NOMO-1 treated with dmso at 0.1 percent for 144 hours (cell line): ENCODE measurements at regions not wholly inside any gene's neighbourhood (a gene's known extent, or its start where the extent isn't known, plus 50 kb on each side); places are given as distances from the start of the nearest gene placed in this dataset.
"Not testable (repeated sequence)": the region's sequence is repeated elsewhere in the genome, so short reads cannot be mapped to it uniquely, and the experiment has no call there.

Source experiments
- DNase-seq: peaks from one replicate; lab custom pipeline; 2025; ENCODE audit not compliant: unreplicated experiment; lab: John Stamatoyannopoulos, UW

DNA sequence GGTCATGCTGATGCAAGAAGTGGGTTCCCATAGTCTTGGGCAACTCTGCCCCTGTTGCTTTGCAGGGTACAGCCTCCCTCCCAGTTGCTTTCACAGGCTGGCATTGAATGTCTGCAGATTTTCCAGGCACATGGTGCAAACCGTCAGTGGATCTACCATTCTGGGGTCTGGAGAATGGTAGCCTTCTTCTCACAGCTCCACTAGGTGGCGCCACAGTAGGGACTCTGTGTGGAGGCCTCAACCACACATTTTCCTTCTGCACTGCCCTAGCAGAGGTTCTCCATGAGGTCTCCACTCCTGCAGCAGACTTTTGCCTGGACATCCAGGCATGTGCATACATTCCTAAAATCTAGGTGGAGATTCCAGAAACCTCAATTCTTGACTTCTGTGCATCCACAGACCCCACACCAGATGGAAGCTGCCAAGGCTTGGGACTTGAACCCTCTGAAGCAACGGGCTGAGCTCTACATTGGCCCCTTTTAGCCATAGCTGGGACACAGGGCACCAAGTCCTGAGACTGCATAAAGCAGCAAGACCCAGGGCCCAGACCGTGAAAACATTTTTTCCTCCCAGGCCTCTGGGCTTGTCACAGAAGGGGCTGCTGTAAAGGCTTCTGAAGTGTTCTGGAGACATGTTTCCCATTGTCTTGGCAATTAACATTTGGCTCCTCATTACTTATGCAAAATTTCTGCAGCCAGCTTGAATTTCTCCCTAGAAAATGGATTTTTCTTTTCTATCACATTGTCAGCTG is 466.2 kb upstream of the PBX1 start:
- no peak for DNase-seq

DNA sequence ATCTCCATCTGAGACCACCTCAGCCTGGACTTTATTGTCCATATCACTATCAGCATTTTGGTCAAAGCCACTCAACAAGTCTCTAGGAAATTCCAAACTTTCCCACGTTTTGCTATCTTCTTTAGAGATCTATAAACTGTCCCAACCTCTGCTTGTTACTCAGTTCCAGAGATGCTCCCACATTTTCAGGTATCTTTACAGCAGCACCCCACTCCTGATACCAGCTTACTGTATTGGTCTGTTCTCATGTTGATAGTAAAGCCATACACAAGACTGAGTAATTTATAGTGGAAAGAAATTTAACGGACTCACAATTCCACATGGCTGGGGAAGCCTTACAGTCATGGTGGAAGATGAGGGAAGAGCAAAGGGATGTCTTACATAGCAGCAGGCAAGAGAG is 465.4 kb upstream of the PBX1 start:
- DNase-seq = no peak

GRCh38 chr1:164101802-164102201 is 457.2 kb upstream of the PBX1 start:
- no peak for DNase-seq

DNA sequence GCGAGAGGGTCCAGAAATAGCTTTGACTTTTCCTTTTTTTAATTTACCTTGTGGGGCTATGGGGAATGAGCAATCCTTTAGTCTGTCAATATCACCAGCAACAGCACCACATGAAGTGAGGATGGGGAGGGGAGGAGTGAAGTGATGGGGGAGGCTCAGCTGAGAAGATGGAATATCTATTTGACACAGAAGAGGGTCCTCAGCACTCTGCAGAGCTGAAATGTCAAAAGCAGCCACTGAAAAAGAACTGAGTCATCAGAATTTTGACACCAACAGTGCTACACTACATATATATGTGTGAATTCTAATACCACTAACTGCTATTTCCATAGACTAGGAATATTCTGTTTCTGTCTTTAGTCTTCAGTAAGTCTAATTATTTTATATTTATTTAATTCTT is 427.0 kb upstream of the PBX1 start:
- no peak for DNase-seq

GRCh38 chr1:164137273-164137925 is 421.6 kb upstream of the PBX1 start:
- no peak for DNase-seq

DNA sequence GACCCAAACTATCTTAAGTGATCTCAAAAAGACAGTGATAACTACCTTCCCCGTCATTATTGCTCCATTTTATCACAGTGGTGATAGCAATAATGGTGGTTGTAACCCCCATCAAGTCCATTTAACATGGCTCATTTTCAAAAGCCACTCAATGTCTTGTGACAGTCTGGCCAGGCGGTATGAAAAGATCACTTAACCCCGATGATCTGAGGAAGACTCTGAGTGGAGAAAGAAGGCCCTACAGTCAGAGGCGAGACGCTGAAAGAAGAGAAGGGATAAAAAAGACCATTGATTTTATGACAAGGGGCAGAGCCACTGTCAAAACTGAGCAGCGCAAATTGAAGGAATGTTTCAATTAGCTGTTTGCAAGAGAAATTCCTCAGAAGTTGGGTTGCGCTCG is 417.2 kb upstream of the PBX1 start:
- no peak for DNase-seq

GRCh38 chr1:164154622-164155021 is 404.4 kb upstream of the PBX1 start:
- DNase-seq = no peak

DNA sequence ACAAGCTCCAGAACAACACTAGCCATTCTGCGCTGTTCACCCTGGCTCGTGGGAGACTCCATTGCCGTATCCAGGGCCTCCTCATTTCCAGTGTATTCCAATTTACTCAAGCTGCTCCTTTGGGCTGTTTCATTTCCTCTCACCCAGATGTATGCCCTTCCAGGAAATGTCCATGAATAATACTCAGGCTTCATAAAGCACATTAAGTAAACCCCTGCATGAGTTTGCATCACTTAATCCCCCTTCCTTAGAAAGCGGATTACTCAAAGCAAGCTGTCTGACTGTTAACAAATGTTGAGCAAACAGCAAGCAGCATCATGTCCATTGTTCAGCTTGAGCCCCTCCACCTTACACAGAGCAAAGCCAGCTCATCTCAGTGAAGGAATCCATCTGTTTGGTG is 403.6 kb upstream of the PBX1 start:
- DNase-seq = no peak

DNA sequence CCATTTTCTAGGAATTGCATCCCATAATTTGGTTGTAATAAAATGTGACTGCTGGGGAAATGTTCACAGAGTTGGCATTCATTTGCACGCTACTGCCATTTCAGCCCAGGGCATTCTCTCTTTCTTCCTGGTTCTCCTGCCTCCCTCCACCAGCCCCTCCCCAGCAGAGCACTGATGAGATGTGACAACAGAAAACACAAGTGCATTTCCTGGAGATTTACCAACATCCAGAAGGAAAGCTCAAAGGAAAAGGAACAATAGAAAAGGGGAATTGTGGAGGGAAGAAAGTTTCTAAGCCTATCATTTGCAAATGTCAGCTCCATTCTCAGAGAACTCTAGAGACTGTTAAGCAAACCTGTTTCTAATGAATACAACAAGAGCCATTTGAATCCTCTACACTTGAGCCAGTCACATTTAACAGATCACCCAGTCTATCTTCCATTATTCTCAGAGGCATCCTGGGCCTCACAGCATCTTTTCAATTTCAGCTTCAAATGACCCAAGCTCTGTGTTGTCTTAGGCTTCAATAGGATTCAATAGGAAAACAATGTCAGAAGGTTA is 395.6 kb upstream of the PBX1 start:
- DNase-seq = no peak

DNA sequence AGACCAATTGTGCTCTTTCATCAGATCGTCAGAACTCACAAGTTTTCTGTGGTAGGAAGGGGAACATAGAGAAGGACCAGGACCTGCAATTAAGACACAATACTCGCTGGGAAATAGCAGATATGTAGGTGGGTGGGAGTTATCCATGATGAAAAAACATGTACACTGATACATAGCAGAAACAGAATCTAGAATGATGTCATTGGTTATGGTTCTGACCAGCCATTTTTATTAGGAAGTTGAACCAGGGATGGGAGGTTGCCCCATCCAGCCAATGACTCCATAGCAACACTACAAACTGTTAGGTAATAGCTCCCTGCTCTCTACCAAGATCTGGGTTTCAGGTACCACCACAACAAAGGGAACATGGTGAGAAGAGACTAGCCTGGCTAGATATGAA is 393.5 kb upstream of the PBX1 start:
- no peak for DNase-seq

DNA sequence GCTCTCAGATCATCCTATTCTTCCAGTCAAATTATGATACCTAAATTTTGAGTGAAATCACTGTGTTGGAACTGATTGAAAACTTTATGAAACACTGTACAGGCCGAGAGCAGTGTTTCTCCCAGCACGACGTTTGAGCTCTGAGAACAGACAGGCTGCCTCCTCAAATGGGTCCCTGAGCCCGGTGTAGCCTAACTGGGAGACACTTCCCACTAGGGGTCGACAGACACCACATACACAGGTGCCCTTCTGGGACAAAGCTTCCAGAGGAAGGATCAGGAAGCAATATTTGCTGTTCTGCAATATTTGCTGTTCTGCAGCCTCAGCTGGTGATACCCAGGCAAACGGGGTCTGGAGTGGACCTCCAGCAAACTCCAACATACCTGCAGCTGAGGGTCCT is 392.5 kb upstream of the PBX1 start:
- not testable (repeated sequence) for DNase-seq

- DNase-seq = no peak
Observed at GRCh38 chr1:164177118-164177517, 381.9 kb upstream of the PBX1 start.

GRCh38 chr1:164180824-164181223 is 378.2 kb upstream of the PBX1 start:
- no peak for DNase-seq

DNA sequence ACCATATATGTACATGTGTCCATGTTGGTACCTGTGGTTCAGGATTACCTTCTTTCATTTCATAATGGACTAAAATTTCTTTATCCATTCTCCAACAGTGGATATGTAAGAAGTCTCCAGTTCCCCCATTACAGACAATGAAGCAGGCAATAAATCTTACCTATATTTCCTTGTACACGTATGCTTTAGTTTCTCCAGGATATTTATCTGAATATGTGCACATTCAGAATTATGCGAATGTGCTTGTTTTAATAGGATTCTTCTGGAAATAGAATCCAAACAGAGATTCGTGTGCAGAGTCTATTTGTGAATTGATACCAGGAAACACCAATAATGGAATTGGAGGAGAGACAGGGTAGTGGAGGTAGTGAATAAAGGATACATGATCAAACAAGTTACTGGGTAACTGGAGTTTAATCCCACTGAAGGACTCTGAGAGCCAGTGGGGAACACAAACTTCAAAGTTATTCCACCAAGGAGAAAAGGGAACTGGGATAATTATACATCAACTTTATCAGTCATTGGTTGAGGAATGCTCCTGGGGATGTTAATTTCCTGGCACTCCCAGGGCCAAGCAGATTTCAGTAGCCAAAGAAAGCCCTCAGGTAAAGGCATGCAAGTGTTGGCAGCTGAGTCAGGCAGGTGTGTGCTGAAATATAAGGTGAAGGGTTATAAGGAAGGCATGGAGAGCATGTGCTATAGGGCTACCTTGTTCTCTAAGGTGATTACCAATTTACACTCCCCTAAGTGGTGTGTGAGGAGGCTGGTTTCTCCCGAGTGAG is 374.9 kb upstream of the PBX1 start:
- DNase-seq = no peak

DNA sequence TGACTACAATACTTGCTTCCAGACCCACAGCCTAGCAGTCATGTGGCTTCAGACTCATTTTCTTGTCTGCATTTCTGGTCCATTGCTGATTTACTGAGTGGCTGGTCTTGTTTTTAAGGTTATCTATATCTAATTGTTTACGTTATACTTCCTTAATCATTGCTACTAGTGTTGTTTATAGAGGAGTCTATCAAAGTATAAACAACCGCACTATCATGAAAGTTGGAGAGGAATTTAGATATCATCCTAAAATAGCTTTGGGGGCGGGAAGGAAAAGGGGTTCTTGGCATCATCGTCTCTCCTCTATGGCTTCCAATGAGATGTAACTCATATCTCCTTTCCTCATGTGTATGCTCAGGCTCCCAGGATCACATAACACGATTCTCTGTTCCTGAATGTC is 372.1 kb upstream of the PBX1 start:
- DNase-seq = no peak

- no peak for DNase-seq
Observed at GRCh38 chr1:164188497-164188896, 370.5 kb upstream of the PBX1 start.

DNA sequence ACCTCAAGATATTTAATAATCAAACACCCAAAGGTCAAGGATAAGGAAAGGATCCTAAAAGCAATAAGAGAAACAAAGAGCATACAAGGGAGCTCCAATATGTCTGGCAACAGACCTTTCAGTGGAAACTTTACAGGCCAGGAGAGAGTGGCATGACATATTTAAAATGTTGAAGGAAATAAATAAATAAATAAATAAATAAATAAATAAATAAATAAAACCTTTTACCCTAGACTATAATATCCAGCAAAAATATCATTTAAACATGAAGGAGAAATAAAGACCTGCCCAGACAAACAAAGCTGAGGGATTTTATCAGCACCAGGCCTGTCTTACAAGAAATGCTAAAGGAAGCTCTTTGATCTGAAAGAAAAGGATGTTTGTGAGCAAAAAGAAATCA is 367.8 kb upstream of the PBX1 start:
- DNase-seq = no peak

- DNase-seq = no peak
Observed at GRCh38 chr1:164210211-164210739, 348.7 kb upstream of the PBX1 start.

GRCh38 chr1:164223378-164223777 is 335.6 kb upstream of the PBX1 start:
- no peak for DNase-seq

DNA sequence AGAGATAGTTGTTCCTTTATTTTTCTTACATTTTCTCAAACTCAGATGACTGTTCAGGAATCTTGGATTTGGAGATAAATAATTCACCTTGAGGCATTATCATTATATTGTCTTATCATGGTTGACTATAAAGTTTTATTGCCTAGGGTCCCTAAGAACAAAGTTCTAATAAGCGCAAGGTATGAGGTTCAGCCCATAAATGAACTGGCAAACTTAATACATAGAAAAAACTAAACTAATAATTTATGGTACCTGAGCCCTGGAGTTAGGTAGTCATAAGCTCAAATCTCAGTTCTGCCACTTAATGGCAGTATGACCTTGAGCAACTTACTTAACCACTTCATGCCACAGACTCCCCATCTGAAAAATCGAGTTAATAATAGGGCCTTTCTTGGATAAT is 334.0 kb upstream of the PBX1 start:
- no peak for DNase-seq

- DNase-seq = no peak
Observed at GRCh38 chr1:164226977-164227376, 332.0 kb upstream of the PBX1 start.

DNA sequence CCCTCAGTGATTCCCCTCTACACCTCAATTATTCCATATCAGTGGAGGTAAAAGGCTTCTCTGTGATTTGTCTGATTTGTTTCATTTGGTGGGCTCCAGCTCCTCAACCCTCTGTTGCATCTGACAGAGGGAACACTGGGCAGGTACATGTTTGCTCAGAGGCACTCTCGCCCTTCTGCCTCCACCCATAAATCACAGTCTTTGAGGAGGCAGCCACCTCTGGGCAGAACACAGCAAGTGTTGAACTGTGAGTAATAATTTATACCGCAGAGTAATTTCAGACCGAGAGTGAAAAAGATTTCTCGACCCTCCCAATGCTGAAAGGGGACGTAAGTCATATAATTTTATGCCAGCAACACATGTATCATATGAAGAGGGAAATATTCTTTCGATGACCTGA is 330.1 kb upstream of the PBX1 start:
- no peak for DNase-seq
